Panc1 (cell line): ENCODE measurements at regions not wholly inside any gene's neighbourhood (a gene's known extent, or its start where the extent isn't known, plus 50 kb on each side); places are given as distances from the start of the nearest gene placed in this dataset.

Experiments
- CTCF ChIP-seq: fragments of 450-650 bp; IDR thresholded peaks from 2 replicates; pipeline ENCODE4 v1.5.1; 2017; ENCODE audit warnings: mild to moderate bottlenecking
- POLR2AphosphoS5 ChIP-seq: IDR thresholded peaks from 2 replicates; pipeline ENCODE4 v1.6.1; 2012; ENCODE audit warnings: mild to moderate bottlenecking, low read depth, low read length, moderate library complexity
- SIN3A ChIP-seq: IDR thresholded peaks from 2 replicates; pipeline ENCODE4 v1.6.1; 2012; ENCODE audit warnings: low read depth, mild to moderate bottlenecking, low read length, moderate library complexity, borderline replicate concordance; ENCODE audit not compliant: insufficient read depth
- TCF7L2 ChIP-seq: IDR thresholded peaks from 2 replicates; pipeline ENCODE4 v1.6.1; 2011; ENCODE audit warnings: mild to moderate bottlenecking, low read depth, low read length, inconsistent platforms
- TF ChIP-seq, protein P1 (sequence below), 2 experiments: IDR thresholded peaks; 2 replicates each; pipeline ENCODE4 v1.6.1; 2011 to 2012; ENCODE audit warnings: low read depth in 2 of 2, control low read depth in 1 of 2, low read length in 1 of 2, mild to moderate bottlenecking in 1 of 2, moderate library complexity in 1 of 2; ENCODE audit not compliant: insufficient read depth in 1 of 2

GRCh38 chr11:60594998-60595642, 79.9 kb downstream of the MS4A13 start:
- TF ChIP-seq CTCF (no peak), POLR2AphosphoS5 (no peak), TCF7L2 (no peak), SIN3A (no peak)
- TF ChIP-seq, protein P1, sequence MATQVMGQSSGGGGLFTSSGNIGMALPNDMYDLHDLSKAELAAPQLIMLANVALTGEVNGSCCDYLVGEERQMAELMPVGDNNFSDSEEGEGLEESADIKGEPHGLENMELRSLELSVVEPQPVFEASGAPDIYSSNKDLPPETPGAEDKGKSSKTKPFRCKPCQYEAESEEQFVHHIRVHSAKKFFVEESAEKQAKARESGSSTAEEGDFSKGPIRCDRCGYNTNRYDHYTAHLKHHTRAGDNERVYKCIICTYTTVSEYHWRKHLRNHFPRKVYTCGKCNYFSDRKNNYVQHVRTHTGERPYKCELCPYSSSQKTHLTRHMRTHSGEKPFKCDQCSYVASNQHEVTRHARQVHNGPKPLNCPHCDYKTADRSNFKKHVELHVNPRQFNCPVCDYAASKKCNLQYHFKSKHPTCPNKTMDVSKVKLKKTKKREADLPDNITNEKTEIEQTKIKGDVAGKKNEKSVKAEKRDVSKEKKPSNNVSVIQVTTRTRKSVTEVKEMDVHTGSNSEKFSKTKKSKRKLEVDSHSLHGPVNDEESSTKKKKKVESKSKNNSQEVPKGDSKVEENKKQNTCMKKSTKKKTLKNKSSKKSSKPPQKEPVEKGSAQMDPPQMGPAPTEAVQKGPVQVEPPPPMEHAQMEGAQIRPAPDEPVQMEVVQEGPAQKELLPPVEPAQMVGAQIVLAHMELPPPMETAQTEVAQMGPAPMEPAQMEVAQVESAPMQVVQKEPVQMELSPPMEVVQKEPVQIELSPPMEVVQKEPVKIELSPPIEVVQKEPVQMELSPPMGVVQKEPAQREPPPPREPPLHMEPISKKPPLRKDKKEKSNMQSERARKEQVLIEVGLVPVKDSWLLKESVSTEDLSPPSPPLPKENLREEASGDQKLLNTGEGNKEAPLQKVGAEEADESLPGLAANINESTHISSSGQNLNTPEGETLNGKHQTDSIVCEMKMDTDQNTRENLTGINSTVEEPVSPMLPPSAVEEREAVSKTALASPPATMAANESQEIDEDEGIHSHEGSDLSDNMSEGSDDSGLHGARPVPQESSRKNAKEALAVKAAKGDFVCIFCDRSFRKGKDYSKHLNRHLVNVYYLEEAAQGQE (IDR thresholded peaks at IDR 0.05; ENCODE audit: insufficient read depth in 1 of 2, low read depth in 2 of 2, low read length in 1 of 2) = no peak
